ENCODE measurements at regions not wholly inside any gene's neighbourhood (a gene's known extent, or its start where the extent isn't known, plus 50 kb on each side); places are given as distances from the start of the nearest gene placed in this dataset.

DNA sequence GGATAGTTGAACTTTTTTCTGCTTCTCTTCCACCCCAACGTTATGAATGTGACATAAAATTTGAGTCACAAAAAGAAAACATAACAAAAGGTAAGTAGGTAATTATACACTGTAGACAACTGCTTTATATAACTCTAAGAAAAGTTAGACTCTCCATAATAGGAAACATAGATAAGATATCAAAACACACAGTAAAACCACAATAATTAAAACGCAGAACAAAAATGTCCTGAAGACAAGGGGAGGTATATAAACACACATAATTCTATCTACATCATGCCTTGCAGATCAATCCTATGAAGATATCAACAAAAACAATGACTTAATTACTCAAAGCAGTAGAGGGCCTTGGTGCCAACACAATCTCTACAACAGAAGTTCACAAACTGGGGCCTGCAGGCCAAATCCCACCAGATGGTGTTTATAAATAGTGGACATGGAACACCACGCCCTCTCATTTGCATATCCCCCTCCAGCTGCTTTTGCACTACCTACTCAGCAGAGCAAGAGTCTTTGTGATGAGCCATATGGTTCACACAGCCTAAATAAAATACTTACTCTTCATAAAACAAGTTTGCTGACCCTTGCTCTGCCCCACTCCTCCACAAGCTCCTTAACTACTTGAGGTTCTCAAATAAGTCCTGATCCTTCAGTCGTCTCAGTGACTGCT lies 254.7 kb downstream of the KLF12 start:
- DNase-seq = no peak

DNA sequence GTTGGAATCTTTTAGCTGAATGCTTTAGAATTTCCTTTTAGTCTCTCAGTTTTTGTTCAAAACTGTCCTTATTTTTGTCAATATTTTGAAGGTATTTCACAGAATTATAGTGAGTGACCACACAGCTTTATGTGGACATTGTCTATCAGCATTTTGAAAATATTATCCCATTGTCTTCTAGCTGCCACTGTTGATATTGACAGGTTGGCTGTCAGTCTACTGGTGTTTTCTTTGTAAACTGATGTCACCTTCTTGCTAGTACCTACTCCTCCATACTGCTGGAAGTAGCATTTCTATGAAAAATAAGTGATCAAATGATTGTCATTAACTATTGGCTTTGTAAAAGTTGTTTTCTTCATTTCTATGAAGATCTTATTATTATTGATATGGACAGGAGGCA lies 256.8 kb downstream of the KLF12 start:
- no peak for DNase-seq

DNA sequence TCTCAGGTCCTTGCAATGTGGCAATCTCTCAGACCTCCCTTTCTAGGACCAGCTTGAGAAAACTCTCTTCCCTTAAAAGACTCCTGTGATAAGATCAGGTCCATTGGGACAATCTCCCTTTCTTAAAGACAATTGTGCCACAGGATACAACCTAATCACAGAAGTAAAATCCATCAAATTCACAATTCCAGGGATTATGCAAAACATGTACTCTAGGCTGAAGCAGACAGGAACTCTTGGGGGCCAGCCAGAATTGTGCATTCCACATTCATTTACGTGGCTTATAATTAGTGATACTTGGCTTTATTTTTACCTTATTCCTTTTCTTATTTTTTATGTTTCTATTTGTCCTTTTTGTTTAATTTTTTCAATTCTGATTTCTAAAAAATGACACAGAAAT lies 257.9 kb downstream of the KLF12 start:
- no peak for DNase-seq

DNA sequence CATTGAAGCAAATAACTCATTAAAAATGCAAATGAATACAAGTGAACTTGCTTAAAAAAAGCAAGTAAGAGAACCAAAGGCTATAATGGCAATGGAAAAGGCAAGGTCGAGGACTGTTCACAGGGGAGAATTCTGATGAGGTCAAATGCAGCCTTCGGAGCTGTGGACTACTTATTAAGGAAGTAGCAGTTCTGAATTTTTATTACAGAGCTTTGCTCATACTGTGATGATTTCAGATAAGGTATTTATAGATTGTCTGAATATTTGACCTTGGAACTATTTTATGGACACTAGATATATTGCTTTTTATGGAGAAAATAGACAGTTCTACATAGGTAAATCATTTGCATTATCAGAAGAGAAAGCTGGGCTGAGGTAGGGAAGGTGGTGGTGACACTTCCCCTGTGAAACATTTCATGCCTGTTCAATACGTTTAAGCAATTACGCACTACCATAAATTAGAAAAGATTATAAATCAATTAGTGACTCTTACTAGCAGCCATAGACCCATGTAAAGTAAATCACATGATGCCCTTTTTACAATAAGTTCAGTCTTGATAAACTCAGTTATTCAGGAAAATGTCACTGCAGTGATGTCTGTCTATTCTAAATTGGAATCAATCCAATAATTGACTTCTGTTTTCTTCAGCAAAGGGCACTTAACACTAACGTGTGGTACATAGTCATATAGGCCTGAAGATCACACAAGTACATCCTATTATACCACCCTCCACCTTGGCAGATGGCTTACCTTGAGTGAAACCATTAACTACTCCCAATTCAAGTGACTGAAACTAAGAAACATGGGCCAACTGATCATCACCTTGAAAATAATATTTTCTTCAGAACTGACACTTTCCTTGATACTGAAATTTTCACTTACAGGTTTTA lies 260.0 kb downstream of the KLF12 start:
- DNase-seq = no peak

DNA sequence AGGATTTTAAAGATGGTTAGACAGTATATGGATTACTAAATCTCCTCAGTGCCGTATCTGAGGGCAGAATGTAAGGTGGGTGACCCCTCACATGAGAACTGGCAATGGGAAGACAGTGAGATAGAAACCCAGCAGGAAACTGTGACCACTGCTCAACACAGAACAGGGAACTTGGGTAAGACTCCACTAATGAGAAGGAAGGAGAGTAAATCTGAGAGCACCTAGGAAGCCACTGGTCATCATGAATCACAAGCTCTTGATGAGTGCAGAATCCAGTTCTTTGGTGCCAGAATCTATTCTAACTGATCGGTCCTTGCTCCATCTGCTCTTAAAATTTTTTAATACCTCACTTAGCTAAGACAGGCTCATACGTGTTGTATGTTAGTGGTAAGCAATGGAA lies 261.8 kb downstream of the KLF12 start:
- DNase-seq = no peak

DNA sequence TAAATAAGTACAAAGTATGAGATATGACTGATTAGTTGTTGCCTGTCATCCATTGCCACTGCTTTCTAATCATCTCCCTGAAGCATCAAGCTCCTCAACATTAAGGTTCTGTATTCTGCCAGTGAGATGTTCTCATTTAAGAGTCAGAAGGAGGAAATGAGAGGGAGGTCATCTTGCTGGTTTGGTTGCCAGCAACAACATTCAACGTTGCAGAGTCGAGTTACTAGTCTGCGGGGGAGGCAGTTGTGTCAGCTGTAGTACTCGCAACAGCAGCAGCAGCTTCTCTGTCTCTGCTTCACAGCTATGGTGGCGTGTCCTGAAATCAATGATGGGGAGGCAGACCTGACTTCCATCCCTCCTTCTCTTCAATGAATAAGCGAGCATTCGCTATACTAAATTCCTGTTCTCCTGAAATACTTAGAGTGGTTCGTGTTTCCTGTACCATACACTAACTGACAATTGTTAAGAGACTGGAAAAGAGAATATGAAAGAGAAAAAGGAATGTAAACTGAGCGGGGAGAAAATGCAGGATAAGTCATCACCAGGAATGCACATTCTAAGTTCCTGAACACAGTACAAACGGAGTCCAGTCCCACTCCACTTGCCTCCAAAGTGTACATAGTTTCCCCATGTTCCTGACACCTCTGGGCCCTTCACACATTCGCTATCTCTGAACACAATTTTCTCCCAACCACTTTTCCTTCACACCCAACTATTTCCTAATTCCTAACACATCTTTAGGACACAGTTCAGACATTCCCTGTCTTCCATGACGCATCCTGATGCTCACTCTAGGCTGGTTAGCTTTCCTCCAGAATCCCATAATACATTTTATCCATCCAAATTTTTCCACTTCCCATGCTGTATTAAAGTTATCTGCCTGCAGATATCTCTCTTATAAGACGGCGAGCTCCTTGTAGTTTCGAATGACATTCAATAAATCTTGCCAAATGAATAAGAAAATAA lies 263.0 kb downstream of the KLF12 start:
- DNase-seq = no peak

DNA sequence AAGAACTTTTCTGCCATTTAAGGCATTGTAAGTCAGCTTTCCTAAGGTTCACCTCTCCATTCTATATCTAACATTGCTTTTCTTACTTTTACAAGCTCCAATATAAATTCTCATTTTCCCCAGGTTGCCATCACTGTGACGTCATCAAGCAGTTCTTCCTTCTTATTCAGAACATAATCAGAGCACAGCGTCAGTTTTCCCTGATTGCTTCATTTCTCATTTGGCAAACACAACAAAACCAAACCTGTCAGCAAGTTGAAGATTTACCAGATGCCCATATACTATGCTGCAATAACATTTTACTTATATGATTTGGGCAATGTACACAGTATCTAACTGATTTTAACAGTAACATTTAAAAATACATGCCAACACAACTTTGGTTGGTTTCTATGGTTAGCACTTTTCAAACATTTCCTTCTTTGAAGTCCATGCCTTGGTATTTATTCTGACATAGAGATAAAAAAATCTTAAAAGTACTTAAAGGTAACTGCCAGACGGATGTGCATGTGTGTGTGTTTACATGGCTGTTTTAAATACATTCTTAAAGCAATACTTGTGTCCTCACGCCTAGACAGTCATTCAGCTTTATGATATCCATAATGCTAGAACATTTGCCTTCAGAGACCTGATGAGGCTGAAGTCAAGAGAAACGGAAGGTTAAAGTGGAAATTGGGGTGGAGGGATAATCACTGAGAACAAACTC lies 264.0 kb downstream of the KLF12 start:
- DNase-seq = no peak

DNA sequence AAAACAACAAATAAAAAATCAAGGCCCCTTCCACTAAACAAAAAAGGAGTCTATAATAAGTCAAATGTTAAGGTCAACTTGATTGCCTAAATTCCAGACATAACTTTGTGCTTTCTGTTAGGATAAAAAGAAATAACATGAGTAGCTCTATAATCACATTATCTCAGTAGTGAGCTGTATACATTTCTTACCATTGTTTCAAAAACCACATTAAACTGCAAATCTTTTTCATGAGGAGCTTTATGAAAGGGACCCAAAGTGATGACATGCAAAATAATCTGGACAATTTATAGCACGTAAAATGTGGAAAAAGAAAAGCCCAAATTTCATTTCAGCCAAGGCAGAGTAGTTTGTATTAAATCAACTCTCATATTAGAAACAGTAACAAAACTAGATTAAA lies 269.2 kb downstream of the KLF12 start:
- no peak for DNase-seq

DNA sequence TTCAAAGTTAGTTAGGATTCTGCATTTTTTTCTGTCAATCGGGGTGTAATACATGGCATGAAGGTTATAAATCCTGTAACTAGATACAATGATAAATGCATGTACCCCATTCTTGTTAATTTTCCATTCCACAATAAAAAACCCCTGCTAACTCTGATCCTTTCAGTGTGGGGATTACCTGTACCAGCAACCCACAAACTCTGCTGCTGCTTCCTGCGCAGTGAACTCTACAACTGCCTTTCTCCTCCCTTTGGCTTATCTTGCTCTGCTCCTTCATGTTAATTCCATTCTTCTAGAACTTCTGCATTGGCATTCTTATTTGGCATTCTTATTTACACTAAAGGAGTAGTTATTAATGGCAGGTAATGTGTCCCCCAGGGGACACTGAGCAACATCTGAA lies 273.1 kb downstream of the KLF12 start:
- no peak for DNase-seq

DNA sequence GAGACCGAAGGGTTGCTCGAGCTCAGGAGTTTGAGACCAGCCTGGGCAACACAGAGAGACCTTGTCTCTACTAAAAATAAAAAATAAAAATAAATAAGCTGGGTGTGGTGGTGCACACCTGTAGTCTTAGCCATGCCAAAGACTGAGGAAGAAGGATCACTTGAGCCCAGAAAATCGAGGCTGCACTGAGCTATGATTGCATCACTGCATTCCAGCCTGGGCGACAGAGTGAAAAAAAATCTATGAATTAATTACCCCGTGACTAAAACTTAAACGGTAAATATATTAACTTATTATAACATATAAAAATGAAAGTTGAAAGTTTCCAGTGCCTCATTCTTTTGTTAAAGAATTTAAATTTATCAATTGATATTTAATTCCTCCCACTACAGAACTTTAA lies 273.7 kb downstream of the KLF12 start:
- no peak for DNase-seq

DNA sequence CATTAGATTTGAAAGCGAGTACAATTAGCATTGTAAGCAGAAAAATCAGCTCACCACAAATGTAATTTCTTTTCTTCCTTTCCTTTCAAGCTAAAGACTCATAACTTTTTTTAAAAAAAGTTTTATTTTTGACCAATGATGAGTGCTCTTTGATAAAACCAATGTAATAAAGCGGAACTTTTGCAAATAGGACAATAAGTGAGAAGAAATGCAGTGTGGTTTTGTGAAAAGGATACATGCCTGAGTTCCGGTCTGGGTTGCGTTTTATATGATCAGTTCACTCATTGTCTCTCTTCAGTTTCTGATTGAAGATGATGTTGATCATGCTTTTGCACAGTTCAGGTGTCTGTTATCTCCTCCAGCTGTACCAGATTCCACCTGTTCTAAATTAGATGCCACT lies 274.4 kb downstream of the KLF12 start:
- no peak for DNase-seq

DNA sequence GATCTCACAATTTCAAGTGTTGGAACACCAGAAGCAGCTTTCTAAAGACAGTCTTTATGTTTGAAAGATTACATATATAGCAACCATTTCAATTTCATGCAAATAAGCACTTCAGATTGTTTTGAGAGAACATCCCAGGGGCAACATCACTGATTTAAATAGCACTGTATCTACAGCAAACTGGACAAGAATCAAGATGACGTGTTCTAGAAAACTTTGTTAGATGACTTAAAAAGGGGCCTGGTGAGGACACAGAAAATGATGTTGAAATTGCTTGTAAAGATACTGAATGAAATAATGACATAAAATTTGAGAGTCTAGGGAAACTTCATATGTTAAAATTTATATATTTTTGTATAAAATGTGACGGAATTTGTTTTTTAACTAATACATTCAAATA lies 277.1 kb downstream of the KLF12 start:
- no peak for DNase-seq

DNA sequence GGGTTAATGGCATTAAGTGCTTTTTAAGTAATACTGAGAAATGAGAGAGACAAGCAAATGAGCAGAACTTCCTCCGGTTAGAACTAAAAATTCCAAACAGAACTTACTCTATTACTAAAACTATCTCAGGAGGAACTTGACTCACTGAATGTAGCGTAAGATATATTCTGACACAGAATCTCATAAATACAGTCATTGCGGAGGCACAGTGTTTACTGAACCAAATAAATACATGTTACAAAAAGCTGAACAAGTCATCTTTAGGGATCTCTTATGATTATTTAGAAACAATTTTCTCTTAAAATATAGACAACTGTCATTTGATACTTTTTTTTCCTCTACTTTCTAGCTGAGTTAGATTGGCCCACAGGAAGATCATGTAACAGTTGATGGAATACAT lies 283.1 kb downstream of the KLF12 start:
- no peak for DNase-seq

DNA sequence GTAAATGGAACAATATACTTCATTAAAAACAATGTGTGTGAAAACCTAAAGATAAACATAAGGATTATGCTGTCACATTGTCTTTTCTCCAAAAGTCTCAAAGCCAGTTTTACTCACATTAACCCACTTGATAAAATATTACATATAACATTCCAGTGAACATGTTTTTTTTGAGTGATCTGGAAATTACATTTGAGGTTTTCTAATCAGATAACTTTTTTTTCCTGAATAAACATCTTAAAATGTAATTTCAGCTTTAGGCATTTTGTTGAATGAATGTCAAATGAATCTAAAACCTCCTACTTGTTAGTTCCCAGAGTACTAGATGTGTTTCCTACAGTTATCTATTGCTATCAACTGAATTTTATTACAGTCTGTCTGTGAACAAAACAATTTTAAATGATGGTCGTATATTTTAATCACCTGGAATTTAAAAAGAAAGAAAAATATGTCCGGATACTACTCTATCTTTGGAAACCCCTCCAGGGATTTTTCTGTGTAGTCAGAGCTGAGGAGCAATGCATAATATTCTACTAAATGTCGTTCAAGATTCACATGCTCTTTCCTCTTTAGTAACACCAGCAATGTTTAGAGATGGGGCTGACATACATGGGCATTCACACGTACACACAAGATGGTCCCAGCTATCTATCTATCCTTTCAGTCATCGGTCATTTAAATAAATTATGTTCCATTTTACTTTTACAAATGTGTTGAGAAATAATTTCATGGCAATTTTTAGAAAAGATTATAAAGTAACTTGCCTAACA lies 283.9 kb downstream of the KLF12 start:
- no peak for DNase-seq

DNA sequence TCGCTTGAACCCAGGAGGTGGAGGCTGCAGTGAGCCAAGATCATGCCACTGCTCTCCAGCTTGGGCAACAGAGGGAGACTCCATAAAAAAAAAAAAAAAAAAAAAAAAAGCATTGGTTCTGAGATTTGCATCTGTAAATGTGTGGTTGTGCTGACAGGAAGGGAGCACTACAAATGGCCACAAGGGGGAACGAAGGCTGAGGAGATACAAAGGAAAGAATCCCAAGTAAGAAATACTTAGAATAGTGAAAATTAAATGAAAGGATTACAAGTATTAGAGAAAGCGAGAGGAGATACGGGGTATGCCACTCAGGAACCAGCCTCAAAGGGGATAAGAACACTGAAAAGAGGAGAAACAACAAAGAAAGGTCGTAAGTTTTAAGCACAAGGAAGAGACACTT lies 284.9 kb downstream of the KLF12 start:
- no peak for DNase-seq

DNA sequence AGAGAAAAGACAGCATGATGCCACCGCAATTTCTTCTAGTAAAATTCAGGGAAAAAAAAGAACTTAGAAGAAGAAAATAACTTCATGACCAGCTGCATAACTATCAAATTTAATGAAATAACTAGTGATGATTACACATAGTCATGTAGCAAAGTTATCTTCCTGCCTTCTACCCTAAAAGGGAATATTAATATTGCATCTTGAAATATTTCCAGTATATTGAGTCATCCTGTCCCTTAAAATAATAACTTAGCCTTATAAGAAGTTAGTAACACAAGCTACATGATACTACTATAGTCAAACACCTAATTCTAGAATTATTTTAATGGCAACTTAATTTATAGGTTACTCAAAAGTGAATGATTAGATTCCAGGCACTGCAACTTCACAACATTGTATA lies 289.2 kb downstream of the KLF12 start:
- DNase-seq = no peak

DNA sequence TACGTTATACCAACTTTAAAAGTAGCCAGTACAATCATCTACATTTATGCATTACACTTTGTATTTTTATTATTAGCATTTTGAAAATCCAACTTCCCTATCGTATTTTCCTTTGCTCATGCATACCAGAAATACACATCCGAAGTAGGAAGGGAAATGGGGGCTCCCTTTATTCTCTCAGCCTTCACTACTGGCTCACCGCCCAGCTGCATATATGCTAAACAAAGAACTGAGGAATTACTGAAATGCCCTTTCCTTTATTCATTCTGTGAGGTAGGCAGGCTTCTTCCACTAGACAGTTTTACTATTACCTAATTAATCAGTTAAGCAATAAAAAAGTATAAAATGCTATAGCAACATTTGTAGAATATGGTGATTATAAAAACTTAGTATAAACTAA lies 291.6 kb downstream of the KLF12 start:
- no peak for DNase-seq

DNA sequence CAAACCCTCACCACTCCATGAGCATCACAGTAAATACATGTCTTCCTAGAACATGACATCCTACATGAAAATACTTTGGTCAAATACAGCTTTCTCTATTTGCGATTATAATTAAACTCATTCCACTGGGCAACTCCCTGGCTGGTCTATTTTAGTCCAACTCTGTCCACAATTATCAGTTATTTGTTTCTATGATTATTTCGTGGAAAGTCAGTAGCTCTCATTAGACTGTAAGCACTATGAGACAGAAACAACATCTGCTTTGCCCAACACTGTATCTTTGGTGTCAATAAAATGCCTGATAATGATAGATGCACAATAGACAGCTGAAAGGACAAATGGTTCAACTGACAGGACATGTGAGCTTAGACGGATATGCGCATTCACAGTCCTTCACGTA lies 292.0 kb downstream of the KLF12 start:
- DNase-seq = no peak

DNA sequence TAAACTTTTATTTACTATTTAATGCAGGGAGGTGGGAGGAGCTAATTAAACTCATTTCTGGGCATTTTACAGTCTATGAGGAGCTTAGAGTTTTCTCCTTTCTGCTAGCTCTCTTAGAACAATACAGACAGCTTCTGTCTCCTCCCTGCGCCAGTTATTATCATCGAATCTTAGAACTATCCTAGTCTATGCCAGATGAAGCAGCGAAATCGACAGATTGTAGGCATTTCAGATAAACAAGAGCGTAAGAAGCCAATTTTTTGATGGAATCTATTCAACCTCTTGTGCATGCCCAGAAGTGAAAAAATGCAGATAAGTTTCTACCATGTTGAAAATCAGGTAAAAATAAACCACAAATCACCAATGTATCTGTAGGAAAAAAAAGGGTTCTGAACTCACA lies 297.1 kb downstream of the KLF12 start:
- no peak for DNase-seq

DNA sequence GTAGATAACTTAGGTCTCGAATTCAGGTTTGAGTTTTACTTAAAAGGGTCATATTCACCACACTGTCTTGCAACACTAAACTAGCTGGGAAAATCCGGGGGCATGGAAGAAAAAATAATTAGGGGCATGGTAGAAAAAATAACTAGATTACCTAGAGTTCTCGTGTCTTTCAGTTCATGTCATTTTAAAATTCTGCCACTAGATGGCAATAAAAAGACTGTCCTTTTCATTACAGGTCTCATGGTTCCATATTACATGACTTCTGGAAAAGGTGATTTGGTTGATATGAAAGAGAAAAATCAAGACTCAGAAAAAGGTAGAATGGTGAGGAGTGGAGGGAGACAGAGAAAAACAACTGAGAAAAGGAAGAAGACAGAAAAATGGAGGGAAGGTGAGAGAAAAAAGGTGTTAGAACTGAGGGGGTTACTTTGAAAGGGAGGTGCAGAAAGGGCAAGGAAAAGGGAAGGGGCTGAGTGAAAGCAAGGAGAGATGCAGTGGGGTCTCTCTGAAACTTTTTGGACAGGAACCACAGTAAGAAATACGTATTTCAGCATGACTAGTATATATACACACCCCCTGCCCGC lies 299.0 kb downstream of the KLF12 start:
- DNase-seq = no peak

DNA sequence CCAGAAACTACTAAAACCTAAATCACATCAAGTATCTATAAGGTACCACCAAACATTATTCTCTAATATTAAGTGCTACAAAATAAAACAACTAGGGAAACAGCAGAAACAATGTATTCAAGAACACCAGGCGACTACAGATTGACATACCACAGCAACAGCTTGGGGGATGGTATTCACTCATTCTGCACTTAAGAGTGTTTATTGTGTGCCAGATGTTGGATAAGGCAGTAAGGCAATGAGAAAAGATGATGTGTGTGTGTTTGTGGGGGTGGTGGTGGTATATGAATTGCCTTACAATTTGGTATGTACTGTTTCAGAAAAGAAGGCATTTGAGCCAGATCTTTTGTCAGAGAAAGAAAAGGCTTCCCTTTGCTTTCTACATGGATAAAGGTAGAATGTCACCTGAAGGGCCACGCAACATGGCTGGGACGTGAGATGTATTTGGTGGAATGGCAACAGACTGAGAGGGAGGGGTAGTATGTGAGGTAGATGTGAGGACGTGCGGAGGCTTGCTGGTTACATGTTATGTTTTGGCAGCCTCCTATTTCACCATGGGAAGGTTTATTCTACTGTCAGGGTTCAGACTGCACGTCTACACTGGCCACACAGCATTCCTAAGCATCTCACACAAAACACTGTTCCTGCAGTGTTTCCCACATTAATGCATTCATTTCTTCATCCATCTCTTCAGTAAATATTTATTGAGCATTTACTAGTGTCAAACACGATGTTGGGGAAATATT lies 300.7 kb downstream of the KLF12 start:
- no peak for DNase-seq
